MM.1S (cell line): ENCODE measurements at regions not wholly inside any gene's neighbourhood (a gene's known extent, or its start where the extent isn't known, plus 50 kb on each side); places are given as distances from the start of the nearest gene placed in this dataset.

Experiments used
- EZH2phosphoT487 ChIP-seq: fragments of 300-600 bp; sonication (generic); IDR thresholded peaks from 2 replicates; pipeline ENCODE4 v1.6.1; 2018; ENCODE audit warnings: antibody characterized with exemption, low read length
- TF ChIP-seq, protein P1 (sequence below): fragments of 300-600 bp; sonication (generic); IDR thresholded peaks from 2 replicates; pipeline ENCODE4 v1.5.1; 2016; ENCODE audit warnings: antibody characterized with exemption, low read length, mixed read lengths

GRCh38 chr7:106749165-106749564 is 88.2 kb upstream of the CCDC71L start:
- TF ChIP-seq, protein P1, sequence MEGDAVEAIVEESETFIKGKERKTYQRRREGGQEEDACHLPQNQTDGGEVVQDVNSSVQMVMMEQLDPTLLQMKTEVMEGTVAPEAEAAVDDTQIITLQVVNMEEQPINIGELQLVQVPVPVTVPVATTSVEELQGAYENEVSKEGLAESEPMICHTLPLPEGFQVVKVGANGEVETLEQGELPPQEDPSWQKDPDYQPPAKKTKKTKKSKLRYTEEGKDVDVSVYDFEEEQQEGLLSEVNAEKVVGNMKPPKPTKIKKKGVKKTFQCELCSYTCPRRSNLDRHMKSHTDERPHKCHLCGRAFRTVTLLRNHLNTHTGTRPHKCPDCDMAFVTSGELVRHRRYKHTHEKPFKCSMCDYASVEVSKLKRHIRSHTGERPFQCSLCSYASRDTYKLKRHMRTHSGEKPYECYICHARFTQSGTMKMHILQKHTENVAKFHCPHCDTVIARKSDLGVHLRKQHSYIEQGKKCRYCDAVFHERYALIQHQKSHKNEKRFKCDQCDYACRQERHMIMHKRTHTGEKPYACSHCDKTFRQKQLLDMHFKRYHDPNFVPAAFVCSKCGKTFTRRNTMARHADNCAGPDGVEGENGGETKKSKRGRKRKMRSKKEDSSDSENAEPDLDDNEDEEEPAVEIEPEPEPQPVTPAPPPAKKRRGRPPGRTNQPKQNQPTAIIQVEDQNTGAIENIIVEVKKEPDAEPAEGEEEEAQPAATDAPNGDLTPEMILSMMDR = no peak
- TF ChIP-seq EZH2phosphoT487 = no peak
